Panc1 (cell line): ENCODE measurements at regions not wholly inside any gene's neighbourhood (a gene's known extent, or its start where the extent isn't known, plus 50 kb on each side); places are given as distances from the start of the nearest gene placed in this dataset.

Source experiments
- ATAC-seq: fragments of 200-7000 bp; cut with Tn5 transposase; 2 replicates; pipeline ENCODE4 v1.9.1; 2020; ENCODE audit warnings: mild to moderate bottlenecking, moderate library complexity
- BruUV-seq: library from RNA; stranded (reverse); fragments of 400-500 nt; replicated peaks from 2 replicates; lab custom pipeline; 2021; lab: Mats Ljungman, UMichigan
- CTCF ChIA-PET: fragments of 300-600 bp; sonication (Branson Sonifier 250); formaldehyde crosslinking; loops from one replicate; lab custom pipeline; 2022; ENCODE audit warnings: antibody characterized with exemption; lab: Charles Lee
- POLR2A ChIA-PET: fragments of 300-600 bp; sonication (Branson Sonifier 250); formaldehyde crosslinking; loops from one replicate; lab custom pipeline; 2022; ENCODE audit warnings: antibody characterized with exemption; lab: Charles Lee
- DNase-seq: peaks from one replicate; pipeline ENCODE4 v3.0.0-alpha.2; 2010; ENCODE audit warnings: low read depth, low spot score
- H3K27ac ChIP-seq: 2 replicates; pipeline ENCODE4 v1.5.1; 2011; ENCODE audit warnings: mild to moderate bottlenecking, low read length, inconsistent platforms
- H3K27me3 ChIP-seq: fragments of 200-500 bp; sonication (Bioruptor generic); 2 replicates; pipeline ENCODE4 v1.6.0; 2014; ENCODE audit warnings: low read length, inconsistent platforms; ENCODE audit not compliant: control insufficient read depth, insufficient read depth
- H3K36me3 ChIP-seq: fragments of 200-500 bp; sonication (Bioruptor generic); 2 replicates; pipeline ENCODE4 v1.5.1; 2014; ENCODE audit warnings: inconsistent platforms, mild to moderate bottlenecking, low read length, moderate library complexity; ENCODE audit not compliant: control insufficient read depth, insufficient read depth
- H3K4me1 ChIP-seq: 2 replicates; pipeline ENCODE4 v1.5.1; 2011; ENCODE audit warnings: inconsistent platforms, mild to moderate bottlenecking, low read length, moderate library complexity; ENCODE audit not compliant: control insufficient read depth, insufficient read depth
- H3K4me3 ChIP-seq, 2 experiments: 2 replicates each; pipeline ENCODE4 v1.5.1; 2011 to 2012; ENCODE audit warnings: low read depth in 2 of 2, low read length in 2 of 2, mild to moderate bottlenecking in 2 of 2, inconsistent platforms in 1 of 2, moderate library complexity in 1 of 2
- H3K9me3 ChIP-seq: fragments of 200-500 bp; sonication (Bioruptor generic); 2 replicates; pipeline ENCODE4 v1.5.1; 2014; ENCODE audit warnings: low read depth, mild to moderate bottlenecking, inconsistent platforms, low read length, moderate library complexity; ENCODE audit not compliant: control insufficient read depth, insufficient read depth
- POLR2AphosphoS5 ChIP-seq: IDR thresholded peaks from 2 replicates; pipeline ENCODE4 v1.6.1; 2012; ENCODE audit warnings: mild to moderate bottlenecking, low read depth, low read length, moderate library complexity
- SIN3A ChIP-seq: IDR thresholded peaks from 2 replicates; pipeline ENCODE4 v1.6.1; 2012; ENCODE audit warnings: low read depth, mild to moderate bottlenecking, low read length, moderate library complexity, borderline replicate concordance; ENCODE audit not compliant: insufficient read depth
- TCF7L2 ChIP-seq: IDR thresholded peaks from 2 replicates; pipeline ENCODE4 v1.6.1; 2011; ENCODE audit warnings: mild to moderate bottlenecking, low read depth, low read length, inconsistent platforms
- in situ Hi-C: cut with HindIII; loops from 2 replicates; pipeline ENCODE4 v1.10.0; 2016; ENCODE audit warnings: low sequenced_read_pairs, low pct_unique_long_range_greater_than_20kb
- intact Hi-C: fragments of 100-400 bp; cut with micrococcal nuclease; formaldehyde crosslinking; loops from one replicate; pipeline ENCODE4 v1.10.0; 2022; ENCODE audit not compliant: unreplicated experiment
- TF ChIP-seq, protein P1 (sequence below): fragments of 450-650 bp; IDR thresholded peaks from 2 replicates; pipeline ENCODE4 v1.5.1; 2017; ENCODE audit warnings: mild to moderate bottlenecking
- TF ChIP-seq, protein P2 (sequence below), 2 experiments: IDR thresholded peaks; 2 replicates each; pipeline ENCODE4 v1.6.1; 2011 to 2012; ENCODE audit warnings: low read depth in 2 of 2, control low read depth in 1 of 2, low read length in 1 of 2, mild to moderate bottlenecking in 1 of 2, moderate library complexity in 1 of 2; ENCODE audit not compliant: insufficient read depth in 1 of 2

DNA sequence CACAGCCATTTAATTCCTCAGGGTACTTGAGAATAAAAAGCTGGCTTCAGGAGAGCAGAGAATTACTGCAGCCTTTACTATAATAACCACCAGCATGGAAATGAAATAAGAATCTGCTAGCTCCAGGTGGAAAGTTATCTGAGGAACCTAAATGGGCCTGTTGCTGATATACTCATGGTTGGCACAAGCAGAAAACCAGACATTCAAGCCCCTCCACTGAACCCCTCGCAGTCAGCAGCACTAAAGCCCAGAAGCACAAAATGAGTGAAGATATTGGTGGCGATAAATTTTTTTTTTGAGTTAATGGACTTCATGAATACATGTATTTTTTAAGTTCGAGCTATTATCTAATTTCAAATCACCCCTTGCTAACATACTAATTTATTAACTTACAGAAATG is 303.9 kb upstream of the NRP1 start:
- Histone ChIP-seq H3K27me3 (no peaks in the 10 kb centered on the region), H3K4me1 (no peaks in the 10 kb centered on the region), H3K27ac (no peak overlapping the region), H3K4me3 (no peak overlapping the region), H3K9me3 (no peaks in the 10 kb centered on the region), H3K36me3 (no peaks in the 10 kb centered on the region)
- DNase-seq: no peak
- no TSS peak for BruUV-seq
- POLR2A ChIA-PET: interaction anchor here (0.6 kb wide), 1 partner anchor 76 kb away, joined by 3 read pairs; no protein-coding TSS in a partner anchor
- TF ChIP-seq POLR2AphosphoS5: no peak
- TF ChIP-seq, protein P1, sequence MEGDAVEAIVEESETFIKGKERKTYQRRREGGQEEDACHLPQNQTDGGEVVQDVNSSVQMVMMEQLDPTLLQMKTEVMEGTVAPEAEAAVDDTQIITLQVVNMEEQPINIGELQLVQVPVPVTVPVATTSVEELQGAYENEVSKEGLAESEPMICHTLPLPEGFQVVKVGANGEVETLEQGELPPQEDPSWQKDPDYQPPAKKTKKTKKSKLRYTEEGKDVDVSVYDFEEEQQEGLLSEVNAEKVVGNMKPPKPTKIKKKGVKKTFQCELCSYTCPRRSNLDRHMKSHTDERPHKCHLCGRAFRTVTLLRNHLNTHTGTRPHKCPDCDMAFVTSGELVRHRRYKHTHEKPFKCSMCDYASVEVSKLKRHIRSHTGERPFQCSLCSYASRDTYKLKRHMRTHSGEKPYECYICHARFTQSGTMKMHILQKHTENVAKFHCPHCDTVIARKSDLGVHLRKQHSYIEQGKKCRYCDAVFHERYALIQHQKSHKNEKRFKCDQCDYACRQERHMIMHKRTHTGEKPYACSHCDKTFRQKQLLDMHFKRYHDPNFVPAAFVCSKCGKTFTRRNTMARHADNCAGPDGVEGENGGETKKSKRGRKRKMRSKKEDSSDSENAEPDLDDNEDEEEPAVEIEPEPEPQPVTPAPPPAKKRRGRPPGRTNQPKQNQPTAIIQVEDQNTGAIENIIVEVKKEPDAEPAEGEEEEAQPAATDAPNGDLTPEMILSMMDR: no peak
- no peak for TF ChIP-seq TCF7L2
- TF ChIP-seq SIN3A: no peak
- in situ Hi-C loops: no loop called here
- CTCF ChIA-PET: no interaction called here
- no peak for ATAC-seq
- intact Hi-C loops: no loop called here

DNA sequence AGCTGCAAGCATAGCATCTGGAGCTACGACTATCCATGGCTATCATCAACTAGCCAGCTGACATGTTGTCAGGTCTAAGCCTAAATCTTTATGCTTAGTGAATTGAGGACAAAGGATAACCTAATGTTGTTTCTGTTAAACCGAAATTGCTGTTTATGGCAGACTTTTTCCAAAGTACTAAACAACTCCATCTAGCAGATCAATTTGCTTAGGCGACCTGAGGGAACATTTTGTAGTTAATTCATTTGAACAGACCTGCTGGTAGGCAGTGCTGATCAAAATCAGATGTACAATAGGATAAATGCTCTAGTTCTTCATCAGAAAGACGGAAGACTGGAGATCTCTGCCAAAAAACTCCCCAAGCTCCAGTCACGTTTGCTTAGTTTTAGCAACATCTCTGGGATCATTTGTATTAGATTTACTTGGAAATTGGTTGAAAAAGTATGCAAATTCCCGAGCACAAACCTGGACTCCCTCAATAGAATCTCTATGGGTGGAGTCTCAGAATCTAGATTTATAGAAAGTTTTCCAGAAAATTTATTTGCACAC is 301.6 kb upstream of the NRP1 start:
- intact Hi-C loops: no loop called here
- ATAC-seq (no peak), DNase-seq (no peak)
- H3K4me3 ChIP-seq: no peak overlapping the region
- ChIA-PET POLR2A (no interaction called here), CTCF (no interaction called here)
- no peaks in the 10 kb centered on the region; the same call in 1 of the 2 replicates for H3K27me3 ChIP-seq
- in situ Hi-C loops: no loop called here
- H3K4me1 ChIP-seq: no peaks in the 10 kb centered on the region
- no peaks in the 10 kb centered on the region for H3K36me3 ChIP-seq
- H3K27ac ChIP-seq: no peak overlapping the region
- H3K9me3 ChIP-seq: no peaks in the 10 kb centered on the region
- BruUV-seq: no TSS peak
- TF ChIP-seq SIN3A: no peak
- TF ChIP-seq, protein P2, sequence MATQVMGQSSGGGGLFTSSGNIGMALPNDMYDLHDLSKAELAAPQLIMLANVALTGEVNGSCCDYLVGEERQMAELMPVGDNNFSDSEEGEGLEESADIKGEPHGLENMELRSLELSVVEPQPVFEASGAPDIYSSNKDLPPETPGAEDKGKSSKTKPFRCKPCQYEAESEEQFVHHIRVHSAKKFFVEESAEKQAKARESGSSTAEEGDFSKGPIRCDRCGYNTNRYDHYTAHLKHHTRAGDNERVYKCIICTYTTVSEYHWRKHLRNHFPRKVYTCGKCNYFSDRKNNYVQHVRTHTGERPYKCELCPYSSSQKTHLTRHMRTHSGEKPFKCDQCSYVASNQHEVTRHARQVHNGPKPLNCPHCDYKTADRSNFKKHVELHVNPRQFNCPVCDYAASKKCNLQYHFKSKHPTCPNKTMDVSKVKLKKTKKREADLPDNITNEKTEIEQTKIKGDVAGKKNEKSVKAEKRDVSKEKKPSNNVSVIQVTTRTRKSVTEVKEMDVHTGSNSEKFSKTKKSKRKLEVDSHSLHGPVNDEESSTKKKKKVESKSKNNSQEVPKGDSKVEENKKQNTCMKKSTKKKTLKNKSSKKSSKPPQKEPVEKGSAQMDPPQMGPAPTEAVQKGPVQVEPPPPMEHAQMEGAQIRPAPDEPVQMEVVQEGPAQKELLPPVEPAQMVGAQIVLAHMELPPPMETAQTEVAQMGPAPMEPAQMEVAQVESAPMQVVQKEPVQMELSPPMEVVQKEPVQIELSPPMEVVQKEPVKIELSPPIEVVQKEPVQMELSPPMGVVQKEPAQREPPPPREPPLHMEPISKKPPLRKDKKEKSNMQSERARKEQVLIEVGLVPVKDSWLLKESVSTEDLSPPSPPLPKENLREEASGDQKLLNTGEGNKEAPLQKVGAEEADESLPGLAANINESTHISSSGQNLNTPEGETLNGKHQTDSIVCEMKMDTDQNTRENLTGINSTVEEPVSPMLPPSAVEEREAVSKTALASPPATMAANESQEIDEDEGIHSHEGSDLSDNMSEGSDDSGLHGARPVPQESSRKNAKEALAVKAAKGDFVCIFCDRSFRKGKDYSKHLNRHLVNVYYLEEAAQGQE (IDR thresholded peaks at IDR 0.05; ENCODE audit: insufficient read depth in 1 of 2, low read depth in 2 of 2, low read length in 1 of 2): no peak
- no peak for TF ChIP-seq TCF7L2
- TF ChIP-seq, protein P1: no peak
- TF ChIP-seq POLR2AphosphoS5: no peak
